Breast epithelium (tissue), 3 donors: ENCODE measurements at regions not wholly inside any gene's neighbourhood (a gene's known extent, or its start where the extent isn't known, plus 50 kb on each side); places are given as distances from the start of the nearest gene placed in this dataset.

Experiments
- POLR2A ChIP-seq: fragments of 450-650 bp; IDR thresholded peaks from one replicate; pipeline ENCODE4 v1.6.1; 2016; ENCODE audit warnings: antibody characterized with exemption, mild to moderate bottlenecking, moderate library complexity
- TF ChIP-seq, protein P1 (sequence below), 3 donors: fragments of 450-650 bp; IDR thresholded peaks; one replicate each; pipeline ENCODE4 v1.5.1; 2016 to 2017; ENCODE audit warnings: antibody characterized with exemption in 3 of 3, mild to moderate bottlenecking in 3 of 3, moderate library complexity in 3 of 3

DNA sequence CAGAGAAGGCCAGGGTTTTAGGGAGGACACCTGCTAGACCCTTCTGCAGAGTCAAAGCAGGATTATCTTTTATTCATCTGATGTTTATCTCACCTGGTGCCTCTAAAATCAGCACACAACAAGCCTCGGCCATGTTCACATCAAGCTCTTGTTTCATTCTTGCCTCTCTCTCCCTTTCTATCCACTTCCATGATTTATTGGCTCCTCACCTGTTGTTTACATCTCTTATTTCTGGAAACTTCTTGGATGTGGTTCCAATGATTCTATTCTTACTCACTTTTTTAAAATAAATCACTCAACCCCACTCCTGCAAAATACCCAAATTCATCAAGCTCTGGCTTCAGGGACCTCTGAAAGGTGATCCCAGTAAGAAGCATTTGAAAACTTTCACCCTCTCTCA is 407.0 kb upstream of the KLF4 start:
- TF ChIP-seq, protein P1, sequence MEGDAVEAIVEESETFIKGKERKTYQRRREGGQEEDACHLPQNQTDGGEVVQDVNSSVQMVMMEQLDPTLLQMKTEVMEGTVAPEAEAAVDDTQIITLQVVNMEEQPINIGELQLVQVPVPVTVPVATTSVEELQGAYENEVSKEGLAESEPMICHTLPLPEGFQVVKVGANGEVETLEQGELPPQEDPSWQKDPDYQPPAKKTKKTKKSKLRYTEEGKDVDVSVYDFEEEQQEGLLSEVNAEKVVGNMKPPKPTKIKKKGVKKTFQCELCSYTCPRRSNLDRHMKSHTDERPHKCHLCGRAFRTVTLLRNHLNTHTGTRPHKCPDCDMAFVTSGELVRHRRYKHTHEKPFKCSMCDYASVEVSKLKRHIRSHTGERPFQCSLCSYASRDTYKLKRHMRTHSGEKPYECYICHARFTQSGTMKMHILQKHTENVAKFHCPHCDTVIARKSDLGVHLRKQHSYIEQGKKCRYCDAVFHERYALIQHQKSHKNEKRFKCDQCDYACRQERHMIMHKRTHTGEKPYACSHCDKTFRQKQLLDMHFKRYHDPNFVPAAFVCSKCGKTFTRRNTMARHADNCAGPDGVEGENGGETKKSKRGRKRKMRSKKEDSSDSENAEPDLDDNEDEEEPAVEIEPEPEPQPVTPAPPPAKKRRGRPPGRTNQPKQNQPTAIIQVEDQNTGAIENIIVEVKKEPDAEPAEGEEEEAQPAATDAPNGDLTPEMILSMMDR (IDR thresholded peaks at IDR 0.05): no peak
- no peak for TF ChIP-seq POLR2A
